ENCODE measurements at regions not wholly inside any gene's neighbourhood (a gene's known extent, or its start where the extent isn't known, plus 50 kb on each side); places are given as distances from the start of the nearest gene placed in this dataset.

DNA sequence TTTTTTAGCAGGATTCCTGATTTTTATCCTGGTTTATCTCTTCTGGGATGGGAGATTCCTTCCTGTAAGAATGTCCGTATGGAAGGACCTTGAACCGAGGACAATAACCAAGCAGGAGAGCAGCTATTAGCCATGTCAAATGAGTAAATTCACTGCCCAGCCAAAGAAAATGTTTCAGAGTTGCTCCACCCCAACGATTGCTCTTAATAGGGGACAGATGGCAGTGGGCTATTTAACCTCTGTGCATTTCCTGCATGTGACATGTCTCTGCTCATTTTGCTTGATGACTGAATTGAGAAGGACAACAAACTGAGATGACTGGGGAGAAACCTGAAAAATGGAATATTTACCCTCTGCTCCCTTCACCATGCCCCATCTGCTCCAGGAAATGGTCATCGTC is 479.9 kb upstream of the ZNF462 start:
- TF ChIP-seq, protein P1, sequence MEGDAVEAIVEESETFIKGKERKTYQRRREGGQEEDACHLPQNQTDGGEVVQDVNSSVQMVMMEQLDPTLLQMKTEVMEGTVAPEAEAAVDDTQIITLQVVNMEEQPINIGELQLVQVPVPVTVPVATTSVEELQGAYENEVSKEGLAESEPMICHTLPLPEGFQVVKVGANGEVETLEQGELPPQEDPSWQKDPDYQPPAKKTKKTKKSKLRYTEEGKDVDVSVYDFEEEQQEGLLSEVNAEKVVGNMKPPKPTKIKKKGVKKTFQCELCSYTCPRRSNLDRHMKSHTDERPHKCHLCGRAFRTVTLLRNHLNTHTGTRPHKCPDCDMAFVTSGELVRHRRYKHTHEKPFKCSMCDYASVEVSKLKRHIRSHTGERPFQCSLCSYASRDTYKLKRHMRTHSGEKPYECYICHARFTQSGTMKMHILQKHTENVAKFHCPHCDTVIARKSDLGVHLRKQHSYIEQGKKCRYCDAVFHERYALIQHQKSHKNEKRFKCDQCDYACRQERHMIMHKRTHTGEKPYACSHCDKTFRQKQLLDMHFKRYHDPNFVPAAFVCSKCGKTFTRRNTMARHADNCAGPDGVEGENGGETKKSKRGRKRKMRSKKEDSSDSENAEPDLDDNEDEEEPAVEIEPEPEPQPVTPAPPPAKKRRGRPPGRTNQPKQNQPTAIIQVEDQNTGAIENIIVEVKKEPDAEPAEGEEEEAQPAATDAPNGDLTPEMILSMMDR (IDR thresholded peaks at IDR 0.05): no peak
- H3K27me3 Mint-ChIP-seq (ENCODE audit: unreplicated experiment): peaks cover 30% of the 10 kb centered on the region
- H3K9me3 Mint-ChIP-seq (ENCODE audit: unreplicated experiment): no peaks in the 10 kb centered on the region
- H3K27ac Mint-ChIP-seq (ENCODE audit: unreplicated experiment): no peak overlapping the region
- H3K36me3 Mint-ChIP-seq (ENCODE audit: unreplicated experiment): no peaks in the 10 kb centered on the region
- H3K4me1 Mint-ChIP-seq (ENCODE audit: unreplicated experiment): no peaks in the 10 kb centered on the region
- no peak for DNase-seq (ENCODE audit: extremely low spot score, unreplicated experiment)
- H3K4me3 Mint-ChIP-seq (ENCODE audit: unreplicated experiment): no peak overlapping the region

DNA sequence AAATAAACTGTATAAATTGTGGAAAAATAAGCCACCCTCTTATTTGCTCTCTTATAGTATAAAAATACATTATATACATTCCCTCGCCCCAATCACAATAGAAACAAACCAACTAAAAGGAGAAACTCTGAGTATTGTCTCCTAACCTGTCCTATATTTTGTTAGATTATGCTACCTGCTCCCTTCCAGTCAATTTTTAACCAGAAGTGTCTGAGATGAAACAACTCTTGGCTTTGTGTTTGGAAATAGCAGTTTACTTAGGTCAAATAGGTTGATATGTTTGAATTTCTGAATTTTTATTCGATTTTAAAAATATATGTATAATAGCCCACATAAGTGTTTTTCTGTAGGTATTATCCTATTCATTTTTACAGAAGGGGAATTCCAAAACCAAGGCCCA is 475.0 kb upstream of the ZNF462 start:
- no peak for DNase-seq (ENCODE audit: extremely low spot score, unreplicated experiment)
- Mint-ChIP-seq H3K27ac (ENCODE audit: unreplicated experiment) (no peak overlapping the region), H3K27me3 (ENCODE audit: unreplicated experiment) (peaks cover 38% of the 10 kb centered on the region), H3K36me3 (ENCODE audit: unreplicated experiment) (no peaks in the 10 kb centered on the region), H3K4me1 (ENCODE audit: unreplicated experiment) (no peaks in the 10 kb centered on the region), H3K9me3 (ENCODE audit: unreplicated experiment) (no peaks in the 10 kb centered on the region), H3K4me3 (ENCODE audit: unreplicated experiment) (no peak overlapping the region)
- TF ChIP-seq, protein P1 (IDR thresholded peaks at IDR 0.05): no peak

DNA sequence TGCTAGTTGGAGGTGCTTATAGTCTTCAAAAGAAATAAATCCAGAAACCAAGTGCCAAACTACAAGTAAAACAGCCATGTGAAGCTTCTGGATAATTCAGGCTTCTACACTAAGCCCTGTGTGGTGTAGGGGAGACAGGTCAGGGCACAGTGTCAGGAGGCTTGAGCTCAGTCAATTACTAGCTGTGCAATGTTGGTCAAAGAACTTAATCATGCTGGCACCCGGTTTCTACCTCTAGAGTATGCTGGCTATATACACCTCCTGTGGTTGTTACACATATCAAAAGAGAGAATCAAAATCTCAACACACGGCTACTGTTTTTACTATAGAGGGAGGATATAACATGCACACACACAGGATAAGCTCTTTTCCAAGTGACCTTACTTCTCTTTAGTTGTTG is 469.7 kb upstream of the ZNF462 start:
- TF ChIP-seq, protein P1 (IDR thresholded peaks at IDR 0.05): no peak
- Mint-ChIP-seq H3K27ac (ENCODE audit: unreplicated experiment) (no peak overlapping the region), H3K9me3 (ENCODE audit: unreplicated experiment) (no peaks in the 10 kb centered on the region), H3K36me3 (ENCODE audit: unreplicated experiment) (no peaks in the 10 kb centered on the region), H3K4me3 (ENCODE audit: unreplicated experiment) (no peak overlapping the region), H3K27me3 (ENCODE audit: unreplicated experiment) (peaks cover 18% of the 10 kb centered on the region), H3K4me1 (ENCODE audit: unreplicated experiment) (no peaks in the 10 kb centered on the region)
- DNase-seq (ENCODE audit: extremely low spot score, unreplicated experiment): no peak

DNA sequence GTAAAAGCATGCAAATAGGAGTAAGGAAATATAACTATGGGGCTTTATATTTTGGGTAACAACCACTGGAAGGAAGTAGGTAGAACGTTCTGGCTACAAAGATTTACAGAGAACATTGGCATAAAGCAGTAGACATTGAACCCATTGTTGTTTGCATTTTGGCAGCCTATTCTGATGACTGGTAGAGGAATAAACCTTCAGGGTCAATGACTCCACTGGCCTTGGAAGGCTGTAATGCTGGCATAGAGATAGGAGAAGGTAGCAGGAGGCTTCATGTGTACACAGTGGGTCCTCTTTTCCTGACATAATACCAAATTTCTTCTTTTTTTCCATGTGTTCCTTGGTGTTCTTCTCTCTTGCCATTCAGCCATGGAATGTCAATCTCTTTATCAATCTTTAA is 462.8 kb upstream of the ZNF462 start:
- DNase-seq (ENCODE audit: extremely low spot score, unreplicated experiment): no peak
- Mint-ChIP-seq H3K4me1 (ENCODE audit: unreplicated experiment) (no peaks in the 10 kb centered on the region), H3K27me3 (ENCODE audit: unreplicated experiment) (no peaks in the 10 kb centered on the region), H3K27ac (ENCODE audit: unreplicated experiment) (no peak overlapping the region), H3K9me3 (ENCODE audit: unreplicated experiment) (no peaks in the 10 kb centered on the region), H3K36me3 (ENCODE audit: unreplicated experiment) (no peaks in the 10 kb centered on the region), H3K4me3 (ENCODE audit: unreplicated experiment) (no peak overlapping the region)
- TF ChIP-seq, protein P1 (IDR thresholded peaks at IDR 0.05): no peak

GRCh38 chr9:106400950-106401349 is 462.0 kb upstream of the ZNF462 start:
- H3K36me3 Mint-ChIP-seq (ENCODE audit: unreplicated experiment): no peaks in the 10 kb centered on the region
- DNase-seq (ENCODE audit: extremely low spot score, unreplicated experiment): no peak
- H3K4me1 Mint-ChIP-seq (ENCODE audit: unreplicated experiment): no peaks in the 10 kb centered on the region
- no peaks in the 10 kb centered on the region for H3K27me3 Mint-ChIP-seq (ENCODE audit: unreplicated experiment)
- no peaks in the 10 kb centered on the region for H3K9me3 Mint-ChIP-seq (ENCODE audit: unreplicated experiment)
- TF ChIP-seq, protein P1 (IDR thresholded peaks at IDR 0.05): no peak
- H3K27ac Mint-ChIP-seq (ENCODE audit: unreplicated experiment): no peak overlapping the region
- no peak overlapping the region for H3K4me3 Mint-ChIP-seq (ENCODE audit: unreplicated experiment)

Data from osteocyte (in vitro differentiated cells).